ENCODE measurements at regions not wholly inside any gene's neighbourhood (a gene's known extent, or its start where the extent isn't known, plus 50 kb on each side); places are given as distances from the start of the nearest gene placed in this dataset.
"Not testable (repeated sequence)": the region's sequence is repeated elsewhere in the genome, so short reads cannot be mapped to it uniquely, and the experiment has no call there.

GRCh38 chr9:106060885-106061284, 366.5 kb downstream of the TMEM38B start:
- DNase-seq, result no peak

- no peak for DNase-seq
Measured at GRCh38 chr9:106062250-106062649, 367.9 kb downstream of the TMEM38B start.

- DNase-seq, result no peak
Measured at GRCh38 chr9:106065136-106065535, 370.8 kb downstream of the TMEM38B start.

GRCh38 chr9:106065579-106066214, 371.4 kb downstream of the TMEM38B start:
- DNase-seq, result no peak

- no peak for DNase-seq
Measured at GRCh38 chr9:106066940-106067524, 372.7 kb downstream of the TMEM38B start.

DNA sequence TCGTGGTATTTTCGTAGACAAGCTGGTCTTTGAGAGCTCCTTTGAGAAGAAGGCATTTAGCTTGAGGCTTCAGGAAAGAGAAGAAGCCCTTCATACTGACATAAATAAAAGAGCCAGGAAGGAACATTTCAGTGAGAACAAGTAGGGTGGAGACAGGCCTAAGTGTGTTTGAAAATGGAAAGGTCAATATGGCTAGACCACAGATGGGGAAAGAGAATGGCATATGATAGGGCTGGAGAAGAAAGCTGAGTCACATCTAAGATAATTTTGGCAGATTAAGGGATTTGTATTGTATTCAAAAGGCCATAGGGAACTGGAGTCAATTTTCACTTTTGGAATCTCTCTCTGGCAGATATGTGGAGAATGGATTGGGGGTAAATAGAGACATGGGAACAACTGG, 374.9 kb downstream of the TMEM38B start:
- no peak for DNase-seq

GRCh38 chr9:106072421-106072820, 378.1 kb downstream of the TMEM38B start:
- DNase-seq, result no peak

GRCh38 chr9:106074006-106074405, 379.7 kb downstream of the TMEM38B start:
- no peak for DNase-seq

GRCh38 chr9:106075236-106075959, 381.1 kb downstream of the TMEM38B start:
- no peak for DNase-seq

DNA sequence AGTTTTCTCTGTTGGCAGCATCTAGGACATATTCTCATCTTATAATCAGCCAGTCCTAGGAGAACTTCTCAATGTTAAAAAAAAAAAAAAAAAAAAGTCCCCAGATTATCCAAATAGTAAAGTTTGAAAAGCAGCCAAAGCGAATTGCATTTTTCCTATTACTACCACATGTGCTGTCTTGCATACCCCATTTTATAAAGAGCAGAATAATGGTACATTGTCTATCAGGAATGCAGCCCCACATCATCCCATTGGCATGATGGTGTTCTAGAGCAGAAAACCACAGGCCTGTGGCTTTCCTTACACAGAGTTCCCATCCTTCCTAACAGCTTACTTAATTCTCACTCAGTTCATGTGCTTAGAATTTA, 381.6 kb downstream of the TMEM38B start:
- no peak for DNase-seq

GRCh38 chr9:106076711-106077110, 382.4 kb downstream of the TMEM38B start:
- DNase-seq, result no peak

DNA sequence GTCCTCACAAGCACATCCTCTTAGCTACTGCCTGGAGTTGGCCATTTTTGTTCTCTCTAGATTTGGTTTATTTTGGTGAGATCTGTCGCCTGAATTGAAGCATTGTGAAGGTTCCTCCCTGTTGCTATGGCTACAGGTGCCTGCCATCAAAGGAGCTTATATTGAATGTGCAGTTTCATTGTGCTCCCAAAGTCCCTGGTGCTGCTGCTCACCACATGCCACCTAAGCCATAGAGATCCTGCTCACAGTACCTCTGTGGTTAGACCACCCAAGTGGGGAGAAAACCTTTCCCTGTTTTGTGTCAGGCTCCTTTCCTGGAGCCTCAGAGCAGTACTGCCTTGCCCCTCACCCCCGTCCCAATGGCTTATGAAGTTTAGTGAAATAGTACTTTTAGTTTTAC, 383.4 kb downstream of the TMEM38B start:
- DNase-seq, result no peak

GRCh38 chr9:106082621-106083020, 388.3 kb downstream of the TMEM38B start:
- no peak for DNase-seq

DNA sequence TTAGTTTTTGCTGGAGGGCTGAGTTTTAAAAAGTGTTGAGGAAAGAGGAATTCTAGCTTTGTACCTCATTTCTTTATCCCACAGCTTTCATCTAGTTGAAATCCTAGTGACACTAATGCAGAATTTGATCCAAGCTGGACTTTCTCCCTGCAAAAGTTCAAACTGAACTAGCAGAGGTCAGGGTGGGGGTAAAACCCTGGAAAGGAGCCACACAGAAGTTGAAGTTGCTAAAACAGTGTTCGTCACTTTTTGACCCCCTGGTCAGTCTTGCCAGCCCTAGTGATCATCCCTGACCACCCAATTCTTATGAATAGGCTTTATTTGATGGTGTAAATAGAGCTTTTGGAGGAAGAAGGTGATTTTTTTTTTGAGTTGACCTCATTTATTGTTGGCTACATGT, 390.4 kb downstream of the TMEM38B start:
- no peak for DNase-seq

- no peak for DNase-seq
Measured at GRCh38 chr9:106085479-106085878, 391.1 kb downstream of the TMEM38B start.

DNA sequence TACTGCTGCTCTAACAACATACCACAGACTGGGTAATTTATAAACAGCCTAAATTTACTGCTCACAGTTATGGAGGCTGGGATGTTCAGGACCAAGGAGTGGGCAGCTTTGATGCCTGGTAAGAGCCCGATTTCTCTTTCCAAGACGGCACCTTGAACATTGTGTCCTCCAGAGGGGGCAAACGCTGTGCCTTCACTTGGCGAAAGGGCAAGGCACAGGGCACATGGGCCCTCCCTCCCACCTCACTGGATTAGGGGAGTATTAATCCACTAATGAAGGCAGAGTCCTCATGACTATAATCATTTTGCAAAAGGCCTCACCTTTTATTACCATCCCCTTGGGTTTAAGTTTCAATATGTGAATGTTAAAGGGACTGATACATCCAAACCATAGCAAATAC, 397.7 kb downstream of the TMEM38B start:
- DNase-seq, result no peak

DNA sequence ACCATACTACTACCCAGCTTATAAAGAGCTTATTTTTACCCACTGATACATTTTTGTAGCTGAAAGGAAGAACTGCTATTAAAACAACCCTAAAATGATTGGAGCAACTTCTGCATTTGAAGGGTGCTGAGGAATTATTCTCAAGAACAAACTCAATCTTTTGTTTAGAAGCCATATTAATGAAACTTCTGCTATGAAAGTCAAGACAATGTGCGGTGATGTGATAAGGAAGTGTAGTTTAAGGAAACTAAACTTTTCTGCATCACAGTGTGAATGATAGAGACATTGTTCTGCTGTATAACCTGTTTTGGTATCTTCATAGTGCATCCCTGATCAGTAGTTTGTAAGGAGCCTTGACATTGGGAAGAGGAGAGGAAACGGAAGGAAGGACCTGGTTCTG, 408.5 kb downstream of the TMEM38B start:
- no peak for DNase-seq

DNA sequence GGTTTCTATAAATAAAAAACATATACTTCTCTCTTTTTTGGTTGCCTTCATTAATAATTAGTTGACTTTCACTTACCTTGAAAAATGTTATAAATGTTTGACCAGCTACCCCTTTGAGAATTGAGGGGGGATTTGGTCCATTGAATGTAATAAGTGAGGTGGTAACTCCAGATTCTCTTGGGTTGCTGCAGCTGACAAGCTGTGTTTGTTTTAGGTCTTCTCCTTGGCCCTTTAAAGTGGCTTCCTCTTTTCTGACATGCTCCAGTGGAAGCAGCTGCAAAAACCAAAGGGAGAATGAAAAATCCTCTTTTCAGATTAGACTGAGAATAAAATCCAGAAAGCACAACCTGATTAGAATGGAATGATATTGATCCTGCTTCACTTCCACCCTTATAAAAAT, 410.5 kb downstream of the TMEM38B start:
- DNase-seq, result no peak

DNA sequence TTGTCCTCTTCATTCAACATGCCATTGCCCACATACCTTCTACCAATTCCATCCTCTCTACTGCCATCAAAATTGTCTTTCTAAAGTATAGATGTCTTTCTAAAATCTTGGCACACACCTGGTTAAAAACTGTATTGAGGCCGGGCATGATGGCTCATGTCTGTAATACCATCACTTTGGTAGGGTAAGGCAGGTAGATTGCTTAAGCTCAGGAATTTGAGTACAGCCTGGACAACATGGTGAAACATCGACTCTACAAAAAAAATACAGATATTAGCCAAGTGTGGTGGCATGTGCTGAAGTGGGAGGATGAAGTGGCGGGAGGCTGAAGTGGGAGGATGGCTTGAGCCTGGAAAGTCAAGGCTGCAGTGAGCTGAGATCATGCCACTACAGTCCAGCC, 412.1 kb downstream of the TMEM38B start:
- DNase-seq, result no peak

- DNase-seq, result no peak
Measured at GRCh38 chr9:106107716-106108115, 413.4 kb downstream of the TMEM38B start.

GRCh38 chr9:106109706-106110105, 415.4 kb downstream of the TMEM38B start:
- DNase-seq, result not testable (repeated sequence)

GRCh38 chr9:106110483-106110882, 416.1 kb downstream of the TMEM38B start:
- no peak for DNase-seq

DNA sequence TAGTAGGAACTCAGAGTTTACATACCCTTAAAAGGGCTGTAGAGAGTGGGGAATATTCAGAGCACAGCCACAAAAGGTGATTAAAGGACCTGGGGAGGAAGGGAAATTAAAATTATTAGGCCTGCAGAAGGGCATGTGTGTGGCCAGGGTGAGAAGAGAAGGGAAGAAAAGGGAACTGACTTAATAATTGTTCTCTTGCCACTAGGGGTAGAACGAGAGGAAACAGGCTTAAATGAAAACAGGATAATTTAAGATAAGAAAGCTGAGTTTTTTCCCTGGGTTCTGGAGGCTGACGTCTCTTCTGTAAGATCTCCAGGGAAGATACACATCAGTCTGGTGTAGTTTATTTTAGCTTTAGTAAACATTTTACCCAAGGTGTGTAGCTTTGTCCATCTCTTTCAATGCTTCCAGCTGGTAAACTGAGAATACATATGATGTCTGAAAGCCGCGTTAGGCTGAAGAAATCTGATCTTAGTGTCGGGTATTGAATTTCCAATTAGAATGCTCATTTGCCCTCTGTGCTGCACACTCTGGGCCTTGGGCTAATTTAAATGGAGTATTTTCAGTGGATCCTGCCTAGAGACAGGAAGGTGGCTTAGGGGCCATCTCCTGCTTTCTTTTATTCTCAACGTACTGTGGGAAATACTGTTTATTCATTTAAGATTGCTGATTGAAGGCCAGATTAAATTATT, 416.8 kb downstream of the TMEM38B start:
- peak; percentile 59 for DNase-seq

- DNase-seq, result no peak
Measured at GRCh38 chr9:106112935-106113334, 418.6 kb downstream of the TMEM38B start.
